Lung (tissue), 11 donors: ENCODE measurements at regions not wholly inside any gene's neighbourhood (a gene's known extent, or its start where the extent isn't known, plus 50 kb on each side); places are given as distances from the start of the nearest gene placed in this dataset.
"Not testable (repeated sequence)": the region's sequence is repeated elsewhere in the genome, so short reads cannot be mapped to it uniquely, and the experiment has no call there.

ENCODE experiments used
- ATAC-seq: fragments of 200-7000 bp; cut with Tn5 transposase; one replicate; pipeline ENCODE4 v1.9.1; 2020; ENCODE audit warnings: moderate number of reproducible peaks; ENCODE audit not compliant: insufficient read depth, low FRiP score
- DNase-seq, 3 donors: peaks; one replicate each; pipeline ENCODE4 v3.0.0-alpha.2; 2013 to 2017
- H3K27ac ChIP-seq, 2 donors: one replicate each; pipeline ENCODE4 v1.5.1; 2013; ENCODE audit warnings: mild to moderate bottlenecking in 2 of 2, moderate library complexity in 2 of 2, control low read depth in 1 of 2, inconsistent platforms in 1 of 2, low read depth in 1 of 2, low read length in 1 of 2
- H3K27me3 ChIP-seq, 3 donors: one replicate each; pipeline ENCODE4 v1.5.1; 2013; ENCODE audit warnings: low read length in 2 of 3; ENCODE audit not compliant: control insufficient read depth in 3 of 3, insufficient read depth in 3 of 3
- H3K36me3 ChIP-seq, 4 donors: one replicate each; pipeline ENCODE4 v1.5.1; 2013; ENCODE audit warnings: low read length in 4 of 4, mild to moderate bottlenecking in 1 of 4, moderate library complexity in 1 of 4; ENCODE audit not compliant: control insufficient read depth in 4 of 4, insufficient read depth in 4 of 4
- H3K4me1 ChIP-seq, 5 donors: one replicate each; pipeline ENCODE4 v1.5.1; 2013; ENCODE audit warnings: low read length in 5 of 5, mild to moderate bottlenecking in 2 of 5, moderate library complexity in 1 of 5; ENCODE audit not compliant: control insufficient read depth in 5 of 5, insufficient read depth in 5 of 5
- H3K4me3 ChIP-seq: one replicate; pipeline ENCODE4 v1.5.1; 2013; ENCODE audit warnings: mild to moderate bottlenecking, control low read depth, moderate library complexity
- H3K9ac ChIP-seq, 2 donors: one replicate each; pipeline ENCODE4 v1.5.1; 2013; ENCODE audit warnings: low read length in 2 of 2, control low read depth in 1 of 2; ENCODE audit not compliant: insufficient read depth in 1 of 2
- H3K9me3 ChIP-seq, 4 donors: one replicate each; pipeline ENCODE4 v1.5.1; 2013; ENCODE audit warnings: low read length in 3 of 4, mild to moderate bottlenecking in 1 of 4, moderate library complexity in 1 of 4; ENCODE audit not compliant: control insufficient read depth in 4 of 4, insufficient read depth in 3 of 4
- WGBS, 2 donors: extraction: QIAGEN DNeasy Blood & Tissue Kit; methylation state at CpG; one replicate each; pipeline ENCODE4 v1.1.7; 2013; 5-methylcytosine and 5-hydroxymethylcytosine counted together
- TF ChIP-seq, protein P1 (sequence below): IDR thresholded peaks from 2 replicates; pipeline ENCODE4 v1.5.1; 2012; ENCODE audit warnings: mild to moderate bottlenecking; ENCODE audit errors: control extremely low read depth, extremely low read depth
- donor health status: control.
- donor health status: control.
- donor health status: Bipolar disorder and iron deficiency.
- donor health status: healthy.
- donor health status: DM: yes; HTN: yes; CAD: no.

DNA sequence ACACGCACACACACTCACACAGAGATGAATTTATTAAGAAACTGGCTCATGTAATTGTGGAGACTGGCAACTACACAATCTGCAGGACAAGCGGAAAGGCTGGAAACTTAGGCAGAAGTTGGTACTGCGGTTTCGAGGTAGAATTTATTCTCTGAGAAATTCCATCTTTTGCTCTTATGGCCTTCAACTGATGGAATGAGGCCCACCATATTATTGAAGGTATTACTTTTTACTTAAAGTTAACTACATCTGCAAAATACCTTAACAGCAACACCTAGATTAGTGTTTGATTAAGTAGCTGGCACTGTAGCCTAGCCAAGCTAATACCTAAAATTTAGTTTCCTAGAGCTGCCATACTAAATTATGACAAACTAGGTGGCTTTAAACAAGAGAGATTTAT, 384.0 kb upstream of the UBE2E3 start:
- H3K27me3 ChIP-seq: no peaks in the 10 kb centered on the region
- TF ChIP-seq, protein P1, sequence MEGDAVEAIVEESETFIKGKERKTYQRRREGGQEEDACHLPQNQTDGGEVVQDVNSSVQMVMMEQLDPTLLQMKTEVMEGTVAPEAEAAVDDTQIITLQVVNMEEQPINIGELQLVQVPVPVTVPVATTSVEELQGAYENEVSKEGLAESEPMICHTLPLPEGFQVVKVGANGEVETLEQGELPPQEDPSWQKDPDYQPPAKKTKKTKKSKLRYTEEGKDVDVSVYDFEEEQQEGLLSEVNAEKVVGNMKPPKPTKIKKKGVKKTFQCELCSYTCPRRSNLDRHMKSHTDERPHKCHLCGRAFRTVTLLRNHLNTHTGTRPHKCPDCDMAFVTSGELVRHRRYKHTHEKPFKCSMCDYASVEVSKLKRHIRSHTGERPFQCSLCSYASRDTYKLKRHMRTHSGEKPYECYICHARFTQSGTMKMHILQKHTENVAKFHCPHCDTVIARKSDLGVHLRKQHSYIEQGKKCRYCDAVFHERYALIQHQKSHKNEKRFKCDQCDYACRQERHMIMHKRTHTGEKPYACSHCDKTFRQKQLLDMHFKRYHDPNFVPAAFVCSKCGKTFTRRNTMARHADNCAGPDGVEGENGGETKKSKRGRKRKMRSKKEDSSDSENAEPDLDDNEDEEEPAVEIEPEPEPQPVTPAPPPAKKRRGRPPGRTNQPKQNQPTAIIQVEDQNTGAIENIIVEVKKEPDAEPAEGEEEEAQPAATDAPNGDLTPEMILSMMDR: no peak
- H3K4me3 ChIP-seq: no peak overlapping the region
- H3K9me3 ChIP-seq: no peaks in the 10 kb centered on the region
- H3K36me3 ChIP-seq: no peaks in the 10 kb centered on the region
- DNase-seq (no peak), ATAC-seq (no peak)
- no peak overlapping the region for H3K27ac ChIP-seq
- WGBS, 2 donors: 91 to 95% methylated on average over 4 of the region's 4 CpGs
- H3K9ac ChIP-seq: no peak overlapping the region
- no peaks in the 10 kb centered on the region for H3K4me1 ChIP-seq

DNA sequence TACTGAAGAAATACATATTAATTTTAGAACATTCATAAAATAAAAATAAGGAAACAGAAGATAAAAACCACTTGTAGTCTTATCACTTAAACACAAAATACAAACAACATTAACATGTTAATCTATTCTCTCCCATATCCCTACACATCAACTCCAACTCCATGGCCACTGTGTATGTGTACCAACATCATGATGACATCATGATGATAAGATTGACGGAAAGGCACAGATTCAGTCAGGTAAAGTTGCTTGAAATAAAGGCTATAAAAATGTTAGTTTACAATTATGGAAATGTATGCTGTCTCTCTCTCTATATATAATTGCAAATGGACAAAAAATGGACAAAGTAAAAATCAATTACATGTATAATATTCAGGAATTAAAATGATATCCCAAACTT, 388.5 kb upstream of the UBE2E3 start:
- TF ChIP-seq, protein P1: no peak
- no peaks in the 10 kb centered on the region for H3K36me3 ChIP-seq
- no peak overlapping the region for H3K4me3 ChIP-seq
- no peak for DNase-seq
- WGBS, 2 donors: 96 to 97% methylated on average over 1 of the region's 1 CpG
- H3K4me1 ChIP-seq: no peaks in the 10 kb centered on the region
- H3K27me3 ChIP-seq: no peaks in the 10 kb centered on the region
- H3K9me3 ChIP-seq: no peaks in the 10 kb centered on the region
- H3K9ac ChIP-seq: no peak overlapping the region
- H3K27ac ChIP-seq: no peak overlapping the region
- ATAC-seq: no peak

GRCh38 chr2:180591093-180591781, 389.2 kb upstream of the UBE2E3 start:
- not testable (repeated sequence) for H3K4me3 ChIP-seq, H3K9ac ChIP-seq, DNase-seq, H3K9me3 ChIP-seq, ATAC-seq, H3K27ac ChIP-seq, H3K36me3 ChIP-seq, H3K27me3 ChIP-seq, H3K4me1 ChIP-seq
- WGBS, 2 donors: 76 to 84% methylated on average over 11 of the region's 11 CpGs

GRCh38 chr2:180583441-180584140, 396.8 kb upstream of the UBE2E3 start:
- 84 to 89% methylated on average over 2 of the region's 2 CpGs for WGBS, 2 donors
- DNase-seq (no peak), ATAC-seq (no peak)
- Histone ChIP-seq H3K4me3 (no peak overlapping the region), H3K9me3 (no peaks in the 10 kb centered on the region), H3K27me3 (no peaks in the 10 kb centered on the region), H3K4me1 (no peaks in the 10 kb centered on the region), H3K9ac (no peak overlapping the region), H3K36me3 (no peaks in the 10 kb centered on the region), H3K27ac (no peak overlapping the region)
- TF ChIP-seq, protein P1: no peak
